H54 (cell line): ENCODE measurements at regions not wholly inside any gene's neighbourhood (a gene's known extent, or its start where the extent isn't known, plus 50 kb on each side); places are given as distances from the start of the nearest gene placed in this dataset.
A peak's percentile ranks its signal among the peaks of the same experiment; 100 is the strongest.
"Not testable (repeated sequence)": the region's sequence is repeated elsewhere in the genome, so short reads cannot be mapped to it uniquely, and the experiment has no call there.

Experiments used
- DNase-seq: peaks from one replicate; pipeline ENCODE4 v3.0.0; 2011; ENCODE audit warnings: low spot score, mixed read lengths; ENCODE audit not compliant: insufficient read length
- FAIRE-seq: peaks from 3 replicates; lab custom pipeline; 2011; peaks lifted over from hg19 to GRCh38; lab: Jason Lieb, UNC
- POLR2A ChIP-seq: IDR thresholded peaks from 2 replicates; pipeline ENCODE4 v1.6.1; 2011; ENCODE audit warnings: low read depth, mild to moderate bottlenecking, low read length

- DNase-seq, result no peak
- no peak for TF ChIP-seq POLR2A
- no peak for FAIRE-seq
These were observed 77.4 kb downstream of the MS4A13 start for GRCh38 chr11:60592601-60593000.

GRCh38 chr11:60594998-60595642 lies 79.9 kb downstream of the MS4A13 start:
- FAIRE-seq (no peak), DNase-seq (no peak)
- TF ChIP-seq POLR2A, result no peak

- TF ChIP-seq POLR2A, result no peak
- DNase-seq (no peak), FAIRE-seq (no peak)
These were observed 91.9 kb upstream of the MS4A8 start for GRCh38 chr11:60607483-60607882.

- DNase-seq, result no peak
- no peak for TF ChIP-seq POLR2A
- FAIRE-seq, result no peak
These were observed 89.8 kb upstream of the MS4A8 start for GRCh38 chr11:60609632-60610031.

GRCh38 chr11:60610702-60611101 lies 88.7 kb upstream of the MS4A8 start:
- DNase-seq, result no peak
- no peak for TF ChIP-seq POLR2A
- FAIRE-seq, result no peak

- FAIRE-seq (no peak), DNase-seq (no peak)
- TF ChIP-seq POLR2A, result no peak
These were observed 83.9 kb upstream of the MS4A8 start for GRCh38 chr11:60615497-60615896.

GRCh38 chr11:60621940-60622339 lies 77.5 kb upstream of the MS4A8 start:
- not testable (repeated sequence) for DNase-seq, FAIRE-seq

- FAIRE-seq, DNase-seq: not testable (repeated sequence)
These were observed 76.6 kb upstream of the MS4A8 start for GRCh38 chr11:60622776-60623175.

- DNase-seq (peak; percentile 19), FAIRE-seq (peak; percentile 36)
- TF ChIP-seq POLR2A, result no peak
These were observed 74.2 kb upstream of the MS4A8 start for GRCh38 chr11:60625262-60625661.

GRCh38 chr11:60629399-60629798 lies 70.0 kb upstream of the MS4A8 start:
- no peak for DNase-seq
- no peak for TF ChIP-seq POLR2A
- no peak for FAIRE-seq

GRCh38 chr11:60631944-60632343 lies 67.5 kb upstream of the MS4A8 start:
- FAIRE-seq (no peak), DNase-seq (no peak)
- TF ChIP-seq POLR2A, result no peak

GRCh38 chr11:60633645-60634044 lies 65.8 kb upstream of the MS4A8 start:
- FAIRE-seq (no peak), DNase-seq (no peak)
- TF ChIP-seq POLR2A, result no peak

- no peak for TF ChIP-seq POLR2A
- DNase-seq, result no peak
- FAIRE-seq, result no peak
These were observed 65.3 kb upstream of the MS4A8 start for GRCh38 chr11:60634126-60634525.

- DNase-seq, result no peak
- no peak for TF ChIP-seq POLR2A
- FAIRE-seq, result no peak
These were observed 57.5 kb upstream of the MS4A8 start for GRCh38 chr11:60641940-60642339.

GRCh38 chr11:60647087-60647486 lies 52.3 kb upstream of the MS4A8 start:
- DNase-seq (no peak), FAIRE-seq (no peak)
- no peak for TF ChIP-seq POLR2A
